Effector CD4-positive, alpha-beta T cell (primary cell): ENCODE measurements at regions not wholly inside any gene's neighbourhood (a gene's known extent, or its start where the extent isn't known, plus 50 kb on each side); places are given as distances from the start of the nearest gene placed in this dataset.

Source experiments
- DNase-seq: peaks from one replicate; pipeline ENCODE4 v3.0.0-alpha.2; 2020

- DNase-seq = no peak
These were observed 201.7 kb downstream of the RAMP3 start for GRCh38 chr7:45359250-45359649.

- no peak for DNase-seq
These were observed 202.2 kb downstream of the RAMP3 start for GRCh38 chr7:45359776-45360175.

GRCh38 chr7:45363669-45364068 is 206.1 kb downstream of the RAMP3 start:
- DNase-seq = no peak

GRCh38 chr7:45365341-45365740 is 207.8 kb downstream of the RAMP3 start:
- no peak for DNase-seq

- DNase-seq = no peak
These were observed 207.7 kb upstream of the ADCY1 start for GRCh38 chr7:45366475-45366874.

GRCh38 chr7:45367026-45367425 is 207.1 kb upstream of the ADCY1 start:
- DNase-seq = no peak

- no peak for DNase-seq
These were observed 205.9 kb upstream of the ADCY1 start for GRCh38 chr7:45368129-45368807.

- DNase-seq = no peak
These were observed 189.7 kb upstream of the ADCY1 start for GRCh38 chr7:45384499-45384898.

GRCh38 chr7:45387837-45388236 is 186.3 kb upstream of the ADCY1 start:
- DNase-seq = no peak

GRCh38 chr7:45389073-45389872 is 184.9 kb upstream of the ADCY1 start:
- DNase-seq = no peak

GRCh38 chr7:45390180-45390579 is 184.0 kb upstream of the ADCY1 start:
- no peak for DNase-seq

GRCh38 chr7:45390731-45391130 is 183.4 kb upstream of the ADCY1 start:
- DNase-seq = no peak

GRCh38 chr7:45391618-45392451 is 182.3 kb upstream of the ADCY1 start:
- DNase-seq = no peak

- no peak for DNase-seq
These were observed 180.0 kb upstream of the ADCY1 start for GRCh38 chr7:45394117-45394708.

GRCh38 chr7:45399069-45399468 is 175.1 kb upstream of the ADCY1 start:
- no peak for DNase-seq

GRCh38 chr7:45400680-45401079 is 173.5 kb upstream of the ADCY1 start:
- no peak for DNase-seq

GRCh38 chr7:45401155-45401554 is 173.0 kb upstream of the ADCY1 start:
- no peak for DNase-seq

GRCh38 chr7:45401851-45402250 is 172.3 kb upstream of the ADCY1 start:
- DNase-seq = no peak

GRCh38 chr7:45402480-45403218 is 171.5 kb upstream of the ADCY1 start:
- no peak for DNase-seq

- DNase-seq = no peak
These were observed 169.5 kb upstream of the ADCY1 start for GRCh38 chr7:45404622-45405021.

- no peak for DNase-seq
These were observed 166.3 kb upstream of the ADCY1 start for GRCh38 chr7:45407730-45408408.

GRCh38 chr7:45408409-45408737 is 165.8 kb upstream of the ADCY1 start:
- DNase-seq = no peak
